ENCODE measurements at regions not wholly inside any gene's neighbourhood (a gene's known extent, or its start where the extent isn't known, plus 50 kb on each side); places are given as distances from the start of the nearest gene placed in this dataset.
"Not testable (repeated sequence)": the region's sequence is repeated elsewhere in the genome, so short reads cannot be mapped to it uniquely, and the experiment has no call there.

- no peak for DNase-seq (ENCODE audit: extremely low read depth, insufficient read length)
- Histone ChIP-seq H3K27me3 (replicated peaks; ENCODE audit: control insufficient read depth, insufficient read depth, low read length) (no peaks in the 10 kb centered on the region), H3K4me3 (replicated peaks; ENCODE audit: low read depth, low read length) (no peak overlapping the region), H3K36me3 (ENCODE audit: control insufficient read depth, insufficient read depth, low read length) (no peaks in the 10 kb centered on the region)
- no peak for TF ChIP-seq CTCF (IDR thresholded peaks at IDR 0.05; ENCODE audit: insufficient read depth, low read length, poor library complexity, severe bottlenecking)
These were observed 77.7 kb upstream of the ZNF217 start for GRCh38 chr20:53671370-53671769.

- H3K36me3 ChIP-seq (ENCODE audit: control insufficient read depth, insufficient read depth, low read length); H3K27me3 ChIP-seq (replicated peaks; ENCODE audit: control insufficient read depth, insufficient read depth, low read length); DNase-seq (ENCODE audit: extremely low read depth, insufficient read length); H3K4me3 ChIP-seq (replicated peaks; ENCODE audit: low read depth, low read length): not testable (repeated sequence)
These were observed 76.1 kb upstream of the ZNF217 start for GRCh38 chr20:53669517-53670313.

GRCh38 chr20:53668992-53669391, 75.4 kb upstream of the ZNF217 start:
- Histone ChIP-seq H3K4me3 (replicated peaks; ENCODE audit: low read depth, low read length) (no peak overlapping the region), H3K36me3 (ENCODE audit: control insufficient read depth, insufficient read depth, low read length) (no peaks in the 10 kb centered on the region), H3K27me3 (replicated peaks; ENCODE audit: control insufficient read depth, insufficient read depth, low read length) (no peaks in the 10 kb centered on the region)
- no peak for TF ChIP-seq CTCF (IDR thresholded peaks at IDR 0.05; ENCODE audit: insufficient read depth, low read length, poor library complexity, severe bottlenecking)
- DNase-seq (ENCODE audit: extremely low read depth, insufficient read length), result no peak

- H3K27me3 ChIP-seq (replicated peaks; ENCODE audit: control insufficient read depth, insufficient read depth, low read length), result no peaks in the 10 kb centered on the region
- H3K4me3 ChIP-seq (replicated peaks; ENCODE audit: low read depth, low read length), result no peak overlapping the region
- DNase-seq (ENCODE audit: extremely low read depth, insufficient read length), result no peak
- no peak for TF ChIP-seq CTCF (IDR thresholded peaks at IDR 0.05; ENCODE audit: insufficient read depth, low read length, poor library complexity, severe bottlenecking)
- H3K36me3 ChIP-seq (ENCODE audit: control insufficient read depth, insufficient read depth, low read length), result no peaks in the 10 kb centered on the region
These were observed 72.5 kb upstream of the ZNF217 start for GRCh38 chr20:53666144-53666543.

GRCh38 chr20:53664121-53664520, 70.5 kb upstream of the ZNF217 start:
- H3K36me3 ChIP-seq (ENCODE audit: control insufficient read depth, insufficient read depth, low read length), result no peaks in the 10 kb centered on the region
- no peak for DNase-seq (ENCODE audit: extremely low read depth, insufficient read length)
- no peaks in the 10 kb centered on the region for H3K27me3 ChIP-seq (replicated peaks; ENCODE audit: control insufficient read depth, insufficient read depth, low read length)
- H3K4me3 ChIP-seq (replicated peaks; ENCODE audit: low read depth, low read length), result no peak overlapping the region
- no peak for TF ChIP-seq CTCF (IDR thresholded peaks at IDR 0.05; ENCODE audit: insufficient read depth, low read length, poor library complexity, severe bottlenecking)

- not testable (repeated sequence) for H3K27me3 ChIP-seq (replicated peaks; ENCODE audit: control insufficient read depth, insufficient read depth, low read length); H3K4me3 ChIP-seq (replicated peaks; ENCODE audit: low read depth, low read length); H3K36me3 ChIP-seq (ENCODE audit: control insufficient read depth, insufficient read depth, low read length); DNase-seq (ENCODE audit: extremely low read depth, insufficient read length)
These were observed 69.9 kb upstream of the ZNF217 start for GRCh38 chr20:53663521-53663920.

GRCh38 chr20:53662595-53662994, 69.0 kb upstream of the ZNF217 start:
- no peak for TF ChIP-seq CTCF (IDR thresholded peaks at IDR 0.05; ENCODE audit: insufficient read depth, low read length, poor library complexity, severe bottlenecking)
- H3K27me3 ChIP-seq (replicated peaks; ENCODE audit: control insufficient read depth, insufficient read depth, low read length), result no peaks in the 10 kb centered on the region
- DNase-seq (ENCODE audit: extremely low read depth, insufficient read length), result no peak
- H3K36me3 ChIP-seq (ENCODE audit: control insufficient read depth, insufficient read depth, low read length), result no peaks in the 10 kb centered on the region
- H3K4me3 ChIP-seq (replicated peaks; ENCODE audit: low read depth, low read length), result no peak overlapping the region
